Esophagus squamous epithelium (tissue), 4 donors: ENCODE measurements at regions not wholly inside any gene's neighbourhood (a gene's known extent, or its start where the extent isn't known, plus 50 kb on each side); places are given as distances from the start of the nearest gene placed in this dataset.

Experiments
- POLR2A ChIP-seq, 4 donors: fragments of 450-650 bp; IDR thresholded peaks; one replicate each; pipeline ENCODE4 v1.6.1; 2017; ENCODE audit warnings: antibody characterized with exemption in 4 of 4, mild to moderate bottlenecking in 4 of 4, moderate library complexity in 3 of 4
- TF ChIP-seq, protein P1 (sequence below), 6 experiments: fragments of 450-650 bp in 4 of 6; fragments of 200-600 bp in 2 of 6; sonication (generic) in 2 of 6; IDR thresholded peaks; one replicate each; pipeline ENCODE4 v1.5.1; 2016 to 2019; ENCODE audit warnings: antibody characterized with exemption in 6 of 6, mild to moderate bottlenecking in 4 of 6, moderate library complexity in 4 of 6

DNA sequence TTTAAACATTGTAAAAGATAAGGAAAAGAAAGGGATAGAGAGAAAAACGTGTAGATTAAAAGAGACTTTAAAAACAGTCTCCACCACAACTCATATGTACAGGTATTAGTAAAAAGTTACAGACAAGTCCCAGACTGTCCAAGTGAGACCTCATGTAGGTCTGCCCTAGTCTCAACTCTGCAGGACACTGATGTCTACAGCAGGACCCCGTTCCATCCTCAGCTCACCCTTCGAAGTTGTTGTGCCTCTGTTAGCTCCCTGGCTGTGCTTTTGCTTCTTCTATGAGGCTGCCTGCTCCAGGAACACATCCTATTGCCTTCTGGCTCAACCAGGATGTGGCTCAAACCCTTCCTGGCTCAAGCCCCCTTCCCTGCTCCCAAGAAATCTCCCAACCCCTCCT is 72.9 kb upstream of the FBXO28 start:
- TF ChIP-seq POLR2A (IDR thresholded peaks at IDR 0.05), result no peak
- TF ChIP-seq, protein P1, sequence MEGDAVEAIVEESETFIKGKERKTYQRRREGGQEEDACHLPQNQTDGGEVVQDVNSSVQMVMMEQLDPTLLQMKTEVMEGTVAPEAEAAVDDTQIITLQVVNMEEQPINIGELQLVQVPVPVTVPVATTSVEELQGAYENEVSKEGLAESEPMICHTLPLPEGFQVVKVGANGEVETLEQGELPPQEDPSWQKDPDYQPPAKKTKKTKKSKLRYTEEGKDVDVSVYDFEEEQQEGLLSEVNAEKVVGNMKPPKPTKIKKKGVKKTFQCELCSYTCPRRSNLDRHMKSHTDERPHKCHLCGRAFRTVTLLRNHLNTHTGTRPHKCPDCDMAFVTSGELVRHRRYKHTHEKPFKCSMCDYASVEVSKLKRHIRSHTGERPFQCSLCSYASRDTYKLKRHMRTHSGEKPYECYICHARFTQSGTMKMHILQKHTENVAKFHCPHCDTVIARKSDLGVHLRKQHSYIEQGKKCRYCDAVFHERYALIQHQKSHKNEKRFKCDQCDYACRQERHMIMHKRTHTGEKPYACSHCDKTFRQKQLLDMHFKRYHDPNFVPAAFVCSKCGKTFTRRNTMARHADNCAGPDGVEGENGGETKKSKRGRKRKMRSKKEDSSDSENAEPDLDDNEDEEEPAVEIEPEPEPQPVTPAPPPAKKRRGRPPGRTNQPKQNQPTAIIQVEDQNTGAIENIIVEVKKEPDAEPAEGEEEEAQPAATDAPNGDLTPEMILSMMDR (IDR thresholded peaks at IDR 0.05), result no peak
